Loucy (cell line): ENCODE measurements at regions not wholly inside any gene's neighbourhood (a gene's known extent, or its start where the extent isn't known, plus 50 kb on each side); places are given as distances from the start of the nearest gene placed in this dataset.

Source experiments
- H2AFZ ChIP-seq: fragments of 200-600 bp; sonication (generic); 2 replicates; pipeline ENCODE4 v1.6.0; 2016; ENCODE audit warnings: antibody characterized with exemption, mild to moderate bottlenecking, low read length, moderate library complexity
- H3F3A ChIP-seq: fragments of 200-600 bp; 2 replicates; pipeline ENCODE4 v1.6.0; 2016; ENCODE audit warnings: antibody characterized with exemption, low read depth, mild to moderate bottlenecking
- H3K27me3 ChIP-seq: fragments of 200-600 bp; sonication (generic); 2 replicates; pipeline ENCODE4 v1.6.1; 2014; ENCODE audit warnings: low read length, mild to moderate bottlenecking; ENCODE audit not compliant: insufficient read depth, poor library complexity, severe bottlenecking
- H3K36me3 ChIP-seq: fragments of 200-600 bp; sonication (generic); 2 replicates; pipeline ENCODE4 v1.6.1; 2016; ENCODE audit warnings: low read length; ENCODE audit not compliant: insufficient read depth
- H3K4me1 ChIP-seq: fragments of 200-600 bp; sonication (generic); 2 replicates; pipeline ENCODE4 v1.5.1; 2014; ENCODE audit warnings: low read length, mild to moderate bottlenecking; ENCODE audit not compliant: insufficient read depth, poor library complexity, severe bottlenecking
- H3K4me2 ChIP-seq: fragments of 200-600 bp; sonication (generic); 2 replicates; pipeline ENCODE4 v1.6.0; 2014; ENCODE audit warnings: antibody characterized with exemption, low read length, low read depth, mild to moderate bottlenecking; ENCODE audit not compliant: poor library complexity, severe bottlenecking
- H3K4me3 ChIP-seq: fragments of 200-600 bp; sonication (generic); 2 replicates; pipeline ENCODE4 v1.5.1; 2014; ENCODE audit warnings: low read length, mild to moderate bottlenecking, mixed read lengths; ENCODE audit not compliant: poor library complexity, severe bottlenecking
- H3K79me2 ChIP-seq: fragments of 200-600 bp; sonication (generic); 2 replicates; pipeline ENCODE4 v1.6.1; 2014; ENCODE audit warnings: low read length; ENCODE audit not compliant: insufficient read depth
- H3K9ac ChIP-seq: fragments of 200-600 bp; sonication (generic); 2 replicates; pipeline ENCODE4 v1.6.0; 2014; ENCODE audit warnings: mild to moderate bottlenecking, low read depth, low read length, moderate library complexity; ENCODE audit not compliant: poor library complexity, severe bottlenecking
- H3K9me2 ChIP-seq: fragments of 200-600 bp; sonication (generic); replicated peaks from 2 replicates; pipeline ENCODE4 v1.6.1; 2016; ENCODE audit warnings: low read depth, low read length, mixed read lengths
- H3K9me3 ChIP-seq: fragments of 200-600 bp; sonication (generic); 2 replicates; pipeline ENCODE4 v1.6.1; 2014; ENCODE audit warnings: mild to moderate bottlenecking, antibody characterized with exemption, low read length, low read depth; ENCODE audit not compliant: insufficient read depth
- H4K20me1 ChIP-seq: fragments of 200-600 bp; sonication (generic); 2 replicates; pipeline ENCODE4 v1.6.0; 2014; ENCODE audit warnings: antibody characterized with exemption, low read length, mild to moderate bottlenecking; ENCODE audit not compliant: insufficient read depth, poor library complexity, severe bottlenecking
- EZH2phosphoT487 ChIP-seq: fragments of 200-600 bp; IDR thresholded peaks from 2 replicates; pipeline ENCODE4 v1.6.1; 2018; ENCODE audit warnings: antibody characterized with exemption, mild to moderate bottlenecking, moderate library complexity, borderline replicate concordance
- TF ChIP-seq, protein P1 (sequence below): fragments of 200-600 bp; sonication (generic); conservative IDR thresholded peaks from 2 replicates; pipeline ENCODE4 v1.5.1; 2014; ENCODE audit warnings: mild to moderate bottlenecking, antibody characterized with exemption, low read length

DNA sequence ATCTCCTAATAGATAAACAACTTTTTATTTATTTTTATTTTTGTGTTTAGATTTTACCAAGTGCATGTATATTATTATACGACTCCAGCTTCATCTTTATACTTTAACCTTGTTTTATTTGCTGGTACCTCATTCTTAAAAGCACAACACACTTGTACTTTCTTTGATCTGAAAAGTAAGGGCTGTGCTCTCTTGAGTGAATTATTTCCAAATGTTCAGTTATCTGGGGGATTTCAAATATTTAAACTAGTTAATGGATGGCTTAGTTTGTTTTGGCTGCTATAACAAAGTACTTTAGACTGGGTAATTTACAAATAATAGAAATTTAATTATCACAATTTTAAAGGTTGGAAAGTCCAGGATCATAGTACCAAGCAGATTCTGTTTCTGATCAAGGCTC, 1148.2 kb upstream of the PCDH9 start:
- no peak overlapping the region for H3K9ac ChIP-seq
- H3K9me3 ChIP-seq = no peaks in the 10 kb centered on the region
- no peak overlapping the region for H2AFZ ChIP-seq
- no peaks in the 10 kb centered on the region for H3K79me2 ChIP-seq
- no peak for TF ChIP-seq EZH2phosphoT487
- TF ChIP-seq, protein P1, sequence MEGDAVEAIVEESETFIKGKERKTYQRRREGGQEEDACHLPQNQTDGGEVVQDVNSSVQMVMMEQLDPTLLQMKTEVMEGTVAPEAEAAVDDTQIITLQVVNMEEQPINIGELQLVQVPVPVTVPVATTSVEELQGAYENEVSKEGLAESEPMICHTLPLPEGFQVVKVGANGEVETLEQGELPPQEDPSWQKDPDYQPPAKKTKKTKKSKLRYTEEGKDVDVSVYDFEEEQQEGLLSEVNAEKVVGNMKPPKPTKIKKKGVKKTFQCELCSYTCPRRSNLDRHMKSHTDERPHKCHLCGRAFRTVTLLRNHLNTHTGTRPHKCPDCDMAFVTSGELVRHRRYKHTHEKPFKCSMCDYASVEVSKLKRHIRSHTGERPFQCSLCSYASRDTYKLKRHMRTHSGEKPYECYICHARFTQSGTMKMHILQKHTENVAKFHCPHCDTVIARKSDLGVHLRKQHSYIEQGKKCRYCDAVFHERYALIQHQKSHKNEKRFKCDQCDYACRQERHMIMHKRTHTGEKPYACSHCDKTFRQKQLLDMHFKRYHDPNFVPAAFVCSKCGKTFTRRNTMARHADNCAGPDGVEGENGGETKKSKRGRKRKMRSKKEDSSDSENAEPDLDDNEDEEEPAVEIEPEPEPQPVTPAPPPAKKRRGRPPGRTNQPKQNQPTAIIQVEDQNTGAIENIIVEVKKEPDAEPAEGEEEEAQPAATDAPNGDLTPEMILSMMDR = no peak
- H3K36me3 ChIP-seq = no peaks in the 10 kb centered on the region
- no peak overlapping the region for H3K4me3 ChIP-seq
- no peaks in the 10 kb centered on the region for H3F3A ChIP-seq
- no peaks in the 10 kb centered on the region for H3K4me1 ChIP-seq
- no peaks in the 10 kb centered on the region for H3K9me2 ChIP-seq
- no peak overlapping the region for H3K4me2 ChIP-seq
- H4K20me1 ChIP-seq = no peaks in the 10 kb centered on the region
- no peaks in the 10 kb centered on the region for H3K27me3 ChIP-seq

DNA sequence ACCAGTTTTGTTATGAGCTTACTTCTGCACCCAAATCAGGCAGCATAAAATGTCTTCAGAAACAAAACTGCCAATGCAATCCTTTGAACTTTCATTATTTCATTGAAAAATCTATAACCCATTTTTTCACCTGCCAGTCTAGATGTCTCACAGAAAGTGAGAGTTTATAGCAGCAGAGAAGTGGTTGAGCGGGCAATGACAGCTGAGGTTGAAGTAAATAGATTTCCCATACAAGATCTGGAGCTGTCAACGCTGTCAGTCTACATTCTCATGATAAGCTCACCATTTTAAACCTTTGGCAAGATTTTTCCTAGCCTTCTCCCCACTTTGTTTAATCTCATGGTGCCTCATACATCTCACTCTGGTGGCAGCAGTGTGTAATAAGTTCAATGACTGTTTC, 1144.9 kb upstream of the PCDH9 start:
- Histone ChIP-seq H2AFZ (no peak overlapping the region), H4K20me1 (no peaks in the 10 kb centered on the region), H3K27me3 (no peaks in the 10 kb centered on the region), H3K36me3 (no peaks in the 10 kb centered on the region), H3K9me2 (no peaks in the 10 kb centered on the region), H3F3A (no peaks in the 10 kb centered on the region), H3K4me3 (no peak overlapping the region), H3K4me2 (no peak overlapping the region), H3K9me3 (no peaks in the 10 kb centered on the region), H3K79me2 (no peaks in the 10 kb centered on the region), H3K9ac (no peak overlapping the region), H3K4me1 (no peaks in the 10 kb centered on the region)
- TF ChIP-seq, protein P1 = no peak
- no peak for TF ChIP-seq EZH2phosphoT487

DNA sequence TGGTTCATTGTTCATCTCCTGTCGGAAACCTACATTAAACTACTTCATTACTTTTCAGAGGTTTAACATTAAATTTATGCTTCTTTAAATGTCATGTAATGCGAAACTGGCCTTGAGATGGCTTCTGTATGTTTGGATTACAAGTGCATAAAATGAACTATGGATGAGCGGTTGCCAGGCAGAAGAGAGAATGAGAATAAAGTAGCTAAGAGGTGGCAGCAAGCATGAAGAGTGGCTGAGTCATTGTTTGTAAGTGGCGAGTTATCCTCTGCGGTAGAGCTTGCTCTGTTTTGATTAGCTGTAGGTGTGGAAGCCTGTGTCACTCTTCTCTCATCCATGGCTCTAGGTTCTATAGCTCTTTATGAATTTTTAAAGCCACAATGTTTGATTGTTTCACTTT, 1139.6 kb upstream of the PCDH9 start:
- Histone ChIP-seq H3K36me3 (no peaks in the 10 kb centered on the region), H3K9me2 (no peaks in the 10 kb centered on the region), H3F3A (no peaks in the 10 kb centered on the region), H2AFZ (no peak overlapping the region), H3K4me2 (no peak overlapping the region), H4K20me1 (no peaks in the 10 kb centered on the region), H3K4me1 (no peaks in the 10 kb centered on the region), H3K79me2 (no peaks in the 10 kb centered on the region), H3K9me3 (no peaks in the 10 kb centered on the region; the same call in 1 of the 2 replicates), H3K9ac (no peak overlapping the region), H3K27me3 (no peaks in the 10 kb centered on the region), H3K4me3 (no peak overlapping the region)
- TF ChIP-seq, protein P1 = no peak
- TF ChIP-seq EZH2phosphoT487 = no peak
